B cell (primary cell): ENCODE measurements at regions not wholly inside any gene's neighbourhood (a gene's known extent, or its start where the extent isn't known, plus 50 kb on each side); places are given as distances from the start of the nearest gene placed in this dataset.

ENCODE experiments used
- ATAC-seq: fragments of 200-7000 bp; cut with Tn5 transposase; one replicate; pipeline ENCODE4 v1.10.0; 2021; ENCODE audit warnings: low read depth, mild to moderate bottlenecking, moderate number of reproducible peaks, moderate library complexity
- CTCF ChIA-PET: fragments of 350-600 bp; sonication (Branson Sonifier 250); formaldehyde crosslinking; loops from one replicate; lab custom pipeline; 2021; ENCODE audit warnings: antibody characterized with exemption, inconsistent platforms; lab: Charles Lee
- POLR2A ChIA-PET: fragments of 350-600 bp; sonication (Branson Sonifier 250); formaldehyde crosslinking; loops from one replicate; lab custom pipeline; 2021; ENCODE audit warnings: antibody characterized with exemption; lab: Charles Lee
- DNase-seq: peaks from one replicate; pipeline ENCODE4 v3.0.0; 2013
- H2AFZ ChIP-seq: 2 replicates; pipeline ENCODE4 v1.6.1; 2012; ENCODE audit warnings: mild to moderate bottlenecking, low read depth, low read length; ENCODE audit not compliant: insufficient read depth, poor library complexity, severe bottlenecking
- H3K27ac ChIP-seq, 2 donors: 1 replicate in 1 of 2; 2 replicates in 1 of 2; pipeline ENCODE4 v1.5.1; 2012 to 2013; ENCODE audit warnings: low read length in 2 of 2, mild to moderate bottlenecking in 2 of 2, moderate library complexity in 1 of 2
- H3K27me3 ChIP-seq, 4 experiments: fragments of 200-600 bp in 1 of 4; sonication (generic) in 1 of 4; replicated peaks in 1 of 4; 1 replicate in 2 of 4; 2 replicates in 2 of 4; pipeline versions ENCODE4 v1.6.1 to v1.7.0; 2013 to 2016; ENCODE audit warnings: low read length in 3 of 4, mild to moderate bottlenecking in 2 of 4, mixed read lengths in 1 of 4, moderate library complexity in 1 of 4; ENCODE audit not compliant: insufficient read depth in 4 of 4, control insufficient read depth in 3 of 4; ENCODE audit errors: control extremely low read depth in 1 of 4
- H3K36me3 ChIP-seq, 2 experiments: replicated peaks in 1 of 2; 1 replicate in 1 of 2; 2 replicates in 1 of 2; pipeline versions ENCODE4 v1.6.1 to v1.7.1; 2013; ENCODE audit warnings: low read length in 1 of 2; ENCODE audit not compliant: insufficient read depth in 2 of 2, control insufficient read depth in 1 of 2; ENCODE audit errors: control extremely low read depth in 1 of 2, extremely low read depth in 1 of 2
- H3K4me1 ChIP-seq, 2 donors: fragments of 200-600 bp in 1 of 2; sonication (generic) in 1 of 2; 1 replicate in 1 of 2; 2 replicates in 1 of 2; pipeline versions ENCODE4 v1.5.1 to v1.6.1; 2013 to 2017; ENCODE audit warnings: low read length in 2 of 2; ENCODE audit not compliant: control insufficient read depth in 2 of 2, insufficient read depth in 2 of 2
- H3K4me2 ChIP-seq: replicated peaks from 2 replicates; pipeline ENCODE3; 2012; ENCODE audit warnings: mild to moderate bottlenecking, low read depth, low read length; ENCODE audit not compliant: poor library complexity, severe bottlenecking
- H3K4me3 ChIP-seq, 5 experiments: fragments of 200-600 bp in 1 of 5; sonication (generic) in 1 of 5; 1 replicate in 3 of 5; 2 replicates in 2 of 5; pipeline versions ENCODE4 v1.5.1 to v1.7.0; 2011 to 2016; ENCODE audit warnings: low read length in 4 of 5, mild to moderate bottlenecking in 4 of 5, low read depth in 2 of 5, control low read depth in 1 of 5, moderate library complexity in 1 of 5; ENCODE audit not compliant: insufficient read depth in 1 of 5; ENCODE audit errors: control extremely low read depth in 1 of 5, extremely low read depth in 1 of 5
- H3K79me2 ChIP-seq: fragments of 200-600 bp; sonication (generic); one replicate; pipeline ENCODE4 v1.6.0; 2016; ENCODE audit warnings: low read length; ENCODE audit not compliant: control insufficient read depth, insufficient read depth
- H3K9ac ChIP-seq: fragments of 200-600 bp; sonication (generic); 2 replicates; pipeline ENCODE4 v1.6.1; 2017; ENCODE audit warnings: mild to moderate bottlenecking, low read length, moderate library complexity
- H3K9me3 ChIP-seq, 3 donors: one replicate each; pipeline versions ENCODE4 v1.6.1 to v1.7.1; 2013; ENCODE audit warnings: low read length in 2 of 3; ENCODE audit not compliant: control insufficient read depth in 2 of 3, insufficient read depth in 1 of 3; ENCODE audit errors: control extremely low read depth in 1 of 3
- H4K20me1 ChIP-seq: 2 replicates; pipeline ENCODE4 v1.6.0; 2012; ENCODE audit warnings: mild to moderate bottlenecking, low read length; ENCODE audit not compliant: insufficient read depth, control insufficient read depth, poor library complexity, severe bottlenecking
- H3K27ac Mint-ChIP-seq: one replicate; pipeline ENCODE4 v1.8.0; 2021; ENCODE audit warnings: mixed read lengths
- H3K27me3 Mint-ChIP-seq: one replicate; pipeline ENCODE4 v1.8.0; 2021; ENCODE audit warnings: mixed read lengths
- H3K4me1 Mint-ChIP-seq: one replicate; pipeline ENCODE4 v1.8.0; 2021; ENCODE audit warnings: mixed read lengths
- H3K4me3 Mint-ChIP-seq: one replicate; pipeline ENCODE4 v1.8.0; 2021; ENCODE audit warnings: mixed read lengths
- H3K9me3 Mint-ChIP-seq: one replicate; pipeline ENCODE4 v1.8.0; 2022; ENCODE audit warnings: mixed read lengths; ENCODE audit not compliant: insufficient read depth
- CTCF ChIP-seq: fragments of 200-600 bp; IDR thresholded peaks from one replicate; pipeline ENCODE4 v1.8.0; 2022; ENCODE audit warnings: antibody characterized with exemption, mild to moderate bottlenecking
- EZH2 ChIP-seq: IDR thresholded peaks from 2 replicates; pipeline ENCODE4 v1.6.1; 2012; ENCODE audit warnings: borderline replicate concordance, low read depth, mild to moderate bottlenecking, moderate library complexity, low read length; ENCODE audit not compliant: insufficient read depth, poor library complexity, severe bottlenecking
- WGBS: methylation state at CpG from one replicate; pipeline ENCODE4 v1.1.5; 2013; ENCODE audit warnings: missing lambda C conversion rate; ENCODE audit not compliant: insufficient coverage; 5-methylcytosine and 5-hydroxymethylcytosine counted together
- intact Hi-C: fragments of 100-400 bp; cut with micrococcal nuclease; formaldehyde crosslinking; loops from one replicate; pipeline ENCODE4 v1.10.0; 2022

DNA sequence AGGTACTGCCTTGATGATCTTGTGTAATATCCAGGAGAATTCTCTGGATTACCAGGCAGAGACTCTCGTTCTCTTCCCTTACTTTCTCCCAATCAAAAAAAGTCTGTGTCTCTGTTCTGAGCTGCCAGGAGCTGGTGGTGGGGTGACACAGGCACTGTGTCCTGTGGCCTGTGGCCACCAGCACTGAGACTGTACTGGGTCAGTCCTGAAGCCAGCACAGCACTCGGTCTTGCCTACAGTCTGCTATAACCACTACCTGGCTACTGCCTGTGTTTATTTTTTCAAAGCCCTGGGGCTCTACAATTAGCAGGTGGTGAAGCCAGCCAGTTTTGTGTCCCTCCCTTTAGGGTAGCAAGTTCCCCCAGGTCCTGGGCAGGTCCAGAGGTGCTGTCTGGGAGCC lies 331.1 kb upstream of the MAGEB18 start:
- Histone ChIP-seq H3K27me3 (no peaks in the 10 kb centered on the region), H3K4me2 (no peak overlapping the region), H2AFZ (no peak overlapping the region), H3K9ac (no peak overlapping the region), H3K36me3 (no peaks in the 10 kb centered on the region), H3K27ac (no peak overlapping the region), H3K4me3 (no peak overlapping the region), H4K20me1 (no peaks in the 10 kb centered on the region), H3K9me3 (peaks cover 0 to 12% (median 0%) of the 10 kb centered on the region in 3 donors), H3K79me2 (no peaks in the 10 kb centered on the region), H3K4me1 (no peaks in the 10 kb centered on the region)
- no peaks in the 10 kb centered on the region for H3K4me1 Mint-ChIP-seq
- no peak overlapping the region for H3K27ac Mint-ChIP-seq
- TF ChIP-seq CTCF (no peak), EZH2 (no peak)
- no peak overlapping the region for H3K4me3 Mint-ChIP-seq
- no CpG with 5 or more reads among the region's 2 CpGs for WGBS
- H3K9me3 Mint-ChIP-seq: no peaks in the 10 kb centered on the region
- no peak for DNase-seq
- intact Hi-C loops: no loop called here
- H3K27me3 Mint-ChIP-seq: no peaks in the 10 kb centered on the region
- CTCF ChIA-PET: no interaction called here
- no peak for ATAC-seq
- POLR2A ChIA-PET: no interaction called here

DNA sequence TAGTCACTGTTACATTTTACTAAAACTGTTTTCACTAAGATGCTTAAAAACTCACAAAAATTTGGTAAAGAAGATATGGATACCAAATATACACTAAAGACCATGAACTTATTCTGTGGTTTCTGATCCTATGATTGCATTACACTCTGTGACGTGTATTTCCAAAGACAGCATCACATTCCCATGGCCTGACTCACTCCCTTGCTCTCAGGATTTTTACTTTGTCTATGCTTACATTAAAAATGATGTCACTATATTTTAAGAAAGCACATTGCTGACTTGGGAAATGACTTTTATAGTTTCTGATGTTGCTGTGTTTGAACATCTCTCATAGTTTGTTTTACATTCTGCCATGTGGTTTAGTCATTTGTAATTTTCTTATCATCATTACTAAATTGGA lies 327.9 kb upstream of the MAGEB18 start:
- Mint-ChIP-seq H3K27me3 (no peaks in the 10 kb centered on the region), H3K27ac (no peak overlapping the region), H3K4me1 (no peaks in the 10 kb centered on the region), H3K4me3 (no peak overlapping the region), H3K9me3 (no peaks in the 10 kb centered on the region)
- H2AFZ ChIP-seq: no peak overlapping the region
- intact Hi-C loops: no loop called here
- POLR2A ChIA-PET: no interaction called here
- no peak overlapping the region for H3K9ac ChIP-seq
- no peak overlapping the region for H3K4me3 ChIP-seq
- H3K27me3 ChIP-seq: no peaks in the 10 kb centered on the region
- no CpG with 5 or more reads among the region's 1 CpG for WGBS
- no peak overlapping the region for H3K4me2 ChIP-seq
- no peak for DNase-seq
- no peaks in the 10 kb centered on the region for H3K4me1 ChIP-seq
- no peak for ATAC-seq
- CTCF ChIA-PET: no interaction called here
- H3K79me2 ChIP-seq: no peaks in the 10 kb centered on the region
- TF ChIP-seq EZH2: no peak
- TF ChIP-seq CTCF: no peak
- no peaks in the 10 kb centered on the region for H4K20me1 ChIP-seq
- H3K36me3 ChIP-seq: no peaks in the 10 kb centered on the region
- peaks cover 0 to 12% (median 0%) of the 10 kb centered on the region in 3 donors for H3K9me3 ChIP-seq
- H3K27ac ChIP-seq: no peak overlapping the region
